GM19467 (cell line): ENCODE measurements at regions not wholly inside any gene's neighbourhood (a gene's known extent, or its start where the extent isn't known, plus 50 kb on each side); places are given as distances from the start of the nearest gene placed in this dataset.
"Not testable (repeated sequence)": the region's sequence is repeated elsewhere in the genome, so short reads cannot be mapped to it uniquely, and the experiment has no call there.

ENCODE experiments used
- ATAC-seq: cut with Tn5 transposase; IDR thresholded peaks from one replicate; pipeline ENCODE4 v1.9.1; 2021; ENCODE audit warnings: mild to moderate bottlenecking, moderate library complexity; ENCODE audit not compliant: unreplicated experiment

- ATAC-seq = no peak
These were observed 104.1 kb upstream of the SCAF8 start for GRCh38 chr6:154629127-154629526.

DNA sequence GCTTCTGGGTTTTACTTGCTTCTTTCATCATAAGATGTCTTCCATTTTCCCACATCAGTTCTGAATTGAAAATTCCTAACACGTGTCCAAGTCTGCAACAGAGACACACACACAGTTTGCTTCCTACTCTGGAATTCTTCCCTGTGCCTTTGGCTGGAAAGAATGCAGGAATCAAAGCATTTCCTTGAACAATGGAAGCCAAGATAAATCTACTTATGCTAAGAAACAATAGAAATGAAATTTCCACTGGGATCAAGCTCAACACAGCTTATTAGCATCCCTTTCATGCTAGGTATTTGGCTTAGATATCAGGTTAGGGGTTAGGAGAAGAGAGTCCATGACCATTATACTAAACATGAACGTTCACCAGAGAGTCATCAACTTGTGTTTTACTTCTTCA, 101.1 kb upstream of the SCAF8 start:
- no peak for ATAC-seq

GRCh38 chr6:154637392-154637791, 95.8 kb upstream of the SCAF8 start:
- no peak for ATAC-seq

- ATAC-seq = no peak
These were observed 94.8 kb upstream of the SCAF8 start for GRCh38 chr6:154638369-154638768.

DNA sequence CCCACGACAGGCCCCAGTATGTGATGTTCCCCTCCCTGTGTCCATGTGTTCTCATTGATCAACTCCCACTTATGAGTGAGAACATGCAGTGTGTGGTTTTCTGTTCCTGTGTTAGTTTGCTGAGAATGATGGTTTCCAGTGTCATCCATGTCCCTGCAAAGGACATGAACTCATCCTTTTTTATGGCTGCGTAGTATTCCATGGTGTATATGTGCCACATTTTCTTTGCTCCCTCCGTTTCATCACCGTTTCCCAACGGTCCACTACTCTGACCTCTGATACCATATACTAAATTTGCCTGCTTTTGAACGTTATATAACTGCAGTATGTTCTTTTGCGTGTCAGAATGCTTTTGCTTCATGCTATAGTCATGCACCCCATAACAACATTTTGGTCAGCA, 94.0 kb upstream of the SCAF8 start:
- ATAC-seq = not testable (repeated sequence)

DNA sequence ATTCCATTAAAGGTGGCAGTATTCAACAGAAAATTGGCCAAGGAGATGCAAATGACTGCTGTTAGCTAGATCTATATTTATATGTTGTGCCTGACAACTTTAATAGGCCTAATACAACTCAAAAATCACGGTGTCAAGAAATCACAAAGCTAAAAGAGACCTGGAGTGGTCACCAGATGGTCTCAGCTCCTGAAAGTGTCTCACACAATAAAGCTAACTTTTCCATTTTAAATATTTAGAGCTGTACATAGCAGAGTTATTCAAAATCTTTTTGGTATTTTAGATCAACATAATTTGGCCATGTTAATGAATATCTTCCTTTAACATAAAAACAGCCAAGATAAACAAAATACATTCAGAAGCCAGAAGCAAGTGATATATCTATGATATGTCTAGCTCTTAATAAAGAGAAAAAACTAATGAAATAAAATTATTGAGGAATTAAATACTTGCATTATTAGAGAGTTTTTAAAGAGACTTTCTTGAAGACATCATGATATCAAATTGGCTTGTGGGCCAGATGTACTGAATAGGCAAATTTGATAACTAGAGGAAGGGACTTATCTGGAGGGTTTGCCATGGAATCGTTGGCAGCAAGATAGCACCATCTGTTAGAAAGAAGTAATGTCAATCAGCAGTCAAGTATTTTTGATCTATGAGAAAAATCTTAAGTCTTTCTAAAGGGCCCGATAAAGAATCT, 84.9 kb upstream of the SCAF8 start:
- no peak for ATAC-seq

GRCh38 chr6:154648888-154649205, 84.4 kb upstream of the SCAF8 start:
- ATAC-seq = no peak

DNA sequence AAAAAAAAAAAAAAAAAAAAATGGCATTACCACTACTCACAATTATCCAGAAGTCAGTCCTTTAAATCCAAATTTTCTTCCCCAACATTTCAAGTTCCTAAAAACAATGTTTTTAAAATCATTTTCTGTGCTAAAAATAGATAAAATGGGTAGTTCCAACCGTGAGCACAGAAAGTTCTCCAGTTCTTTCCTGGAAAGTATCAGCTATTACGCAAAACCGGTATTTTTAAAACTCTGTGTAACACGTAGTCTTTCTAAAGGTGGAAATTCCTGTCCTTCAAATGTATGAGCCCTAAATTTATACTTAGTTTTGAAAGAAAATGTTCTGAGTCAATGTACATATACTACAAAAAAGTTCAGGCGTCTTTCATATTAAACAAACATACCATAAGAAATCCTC, 83.5 kb upstream of the SCAF8 start:
- no peak for ATAC-seq

DNA sequence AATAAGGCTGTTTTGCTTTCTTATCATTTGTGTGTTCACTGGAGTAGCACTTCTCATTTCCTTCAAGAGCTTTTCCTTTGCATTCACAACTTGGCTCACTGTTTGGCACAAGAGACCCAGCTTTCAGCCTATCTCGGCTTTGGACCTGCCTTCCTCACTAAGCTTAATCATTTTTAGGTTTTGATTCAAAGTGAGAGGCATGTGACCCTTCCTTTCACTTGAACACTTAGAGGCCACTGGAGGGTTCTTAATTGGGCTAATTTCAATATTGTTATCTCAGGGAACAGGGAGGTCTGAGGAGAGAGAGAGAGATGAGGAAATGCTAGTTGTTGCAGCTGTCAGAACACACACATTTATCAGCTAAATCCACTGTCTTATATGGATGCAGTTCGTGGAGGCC, 82.9 kb upstream of the SCAF8 start:
- no peak for ATAC-seq

- no peak for ATAC-seq
These were observed 81.6 kb upstream of the SCAF8 start for GRCh38 chr6:154651656-154652055.

DNA sequence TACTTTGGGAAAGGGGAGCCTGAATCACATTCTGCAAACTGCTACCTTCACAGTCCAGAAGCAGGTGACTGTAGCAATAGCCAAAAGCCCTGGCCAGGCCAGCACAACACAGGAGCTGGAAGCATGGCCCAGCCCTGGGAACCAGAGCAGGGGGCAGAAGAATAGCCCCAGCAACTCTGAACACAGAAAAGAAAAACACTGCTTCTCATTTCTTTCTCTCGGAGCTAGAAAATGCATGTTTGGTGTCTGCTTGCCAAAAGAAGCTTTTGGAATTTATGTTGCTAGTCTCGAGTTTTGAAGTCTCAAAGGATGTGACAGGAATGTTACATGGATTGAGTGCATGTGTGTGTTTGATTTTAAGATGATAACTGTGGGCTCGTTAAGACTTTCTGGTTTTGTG, 79.8 kb upstream of the SCAF8 start:
- ATAC-seq = no peak

GRCh38 chr6:154653853-154654252, 79.4 kb upstream of the SCAF8 start:
- ATAC-seq = no peak

DNA sequence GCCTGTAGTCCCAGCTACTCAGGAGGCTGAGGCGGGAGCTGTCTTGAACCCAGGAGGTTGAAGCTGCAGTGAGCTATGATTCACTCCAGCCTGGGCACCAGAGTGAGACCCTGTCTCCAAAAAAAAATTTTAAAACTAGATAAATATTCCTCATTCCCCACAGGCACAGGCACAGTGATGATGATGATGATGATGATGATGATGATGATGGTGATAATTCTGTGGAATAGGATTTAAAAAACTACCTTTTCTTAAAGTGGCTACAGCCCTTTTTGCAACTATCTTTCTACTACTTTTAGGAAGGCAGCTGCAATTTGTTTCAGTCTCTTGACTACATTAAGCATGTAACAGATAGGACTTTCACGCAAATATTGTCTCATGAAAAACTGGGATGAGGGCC, 76.6 kb upstream of the SCAF8 start:
- no peak for ATAC-seq

DNA sequence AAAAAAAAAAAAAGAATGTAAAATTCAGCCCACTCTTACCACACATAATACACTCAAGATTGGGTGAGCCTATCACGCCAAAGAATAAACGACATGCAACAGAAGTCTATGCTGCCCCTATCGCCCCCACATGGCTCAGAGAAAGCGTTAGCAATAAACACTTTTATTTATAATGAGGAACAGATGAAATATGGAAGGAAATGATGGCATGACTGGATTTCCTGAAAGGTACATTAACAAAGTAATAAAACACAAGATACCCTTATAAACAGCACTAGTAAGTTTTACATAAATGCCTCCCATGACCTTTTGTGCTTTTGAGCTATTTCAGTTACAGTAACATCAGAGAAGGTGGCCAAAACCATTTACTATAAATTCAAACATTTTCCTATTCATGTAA, 71.4 kb upstream of the SCAF8 start:
- ATAC-seq = no peak

DNA sequence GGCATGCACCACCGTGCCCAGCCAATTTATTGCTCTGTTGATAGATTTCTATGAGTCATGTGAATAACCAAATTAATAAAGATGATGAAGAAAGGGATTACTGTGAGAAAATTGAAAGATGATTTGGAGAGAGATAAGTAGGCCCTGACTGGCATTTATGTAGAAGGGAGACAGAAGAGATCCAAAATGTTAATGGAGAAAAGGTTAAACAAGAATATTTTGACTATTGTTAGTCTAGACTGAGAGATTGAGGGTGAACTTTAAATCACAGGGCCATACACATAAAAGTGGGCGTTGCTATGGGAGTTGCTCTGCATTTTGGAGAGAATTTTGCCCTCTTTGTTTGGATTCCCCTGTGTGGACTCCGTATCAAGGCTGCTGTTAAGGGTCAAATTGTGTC, 68.9 kb upstream of the SCAF8 start:
- ATAC-seq = no peak

- ATAC-seq = no peak
These were observed 65.1 kb upstream of the SCAF8 start for GRCh38 chr6:154668156-154668555.

DNA sequence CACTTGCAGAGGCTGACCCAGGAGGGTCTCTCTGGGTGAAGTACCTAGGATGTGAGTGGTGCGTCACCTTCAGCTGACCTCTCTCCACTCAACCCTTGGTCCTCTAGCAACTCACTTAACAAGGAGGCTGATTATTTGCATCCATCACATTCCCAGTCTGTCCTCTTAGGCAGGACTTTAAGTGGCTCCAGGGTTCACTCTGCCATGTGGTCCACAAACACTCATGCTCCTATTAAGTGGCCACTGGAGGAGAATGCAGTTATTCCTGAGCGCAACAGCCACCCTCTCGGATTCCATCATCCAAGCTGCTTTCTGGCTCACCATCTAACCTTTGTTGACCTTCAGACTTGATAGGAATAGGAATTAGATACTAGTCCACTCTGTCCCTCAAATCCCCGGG, 61.1 kb upstream of the SCAF8 start:
- no peak for ATAC-seq

GRCh38 chr6:154673919-154674318, 59.3 kb upstream of the SCAF8 start:
- no peak for ATAC-seq

- ATAC-seq = peak; percentile 98
These were observed 57.6 kb upstream of the SCAF8 start for GRCh38 chr6:154675602-154676088.

GRCh38 chr6:154682633-154683125, 50.5 kb upstream of the SCAF8 start:
- no peak for ATAC-seq
